DOHH2 (cell line): ENCODE measurements at regions not wholly inside any gene's neighbourhood (a gene's known extent, or its start where the extent isn't known, plus 50 kb on each side); places are given as distances from the start of the nearest gene placed in this dataset.

ENCODE experiments used
- CTCF ChIP-seq: fragments of 200-600 bp; sonication (generic); IDR thresholded peaks from one replicate; pipeline ENCODE4 v1.5.1; 2014; ENCODE audit warnings: antibody characterized with exemption, mild to moderate bottlenecking, low read depth, low read length; ENCODE audit not compliant: poor library complexity, severe bottlenecking
- EZH2phosphoT487 ChIP-seq: fragments of 200-600 bp; sonication (generic); IDR thresholded peaks from 2 replicates; pipeline ENCODE4 v1.6.1; 2017; ENCODE audit warnings: borderline replicate concordance, mild to moderate bottlenecking, antibody characterized with exemption, low read length, moderate library complexity, mixed read lengths

GRCh38 chrX:22376369-22376768 lies 103.7 kb downstream of the CBLL2 start:
- TF ChIP-seq CTCF (no peak), EZH2phosphoT487 (no peak)
